ENCODE measurements at regions not wholly inside any gene's neighbourhood (a gene's known extent, or its start where the extent isn't known, plus 50 kb on each side); places are given as distances from the start of the nearest gene placed in this dataset.

DNA sequence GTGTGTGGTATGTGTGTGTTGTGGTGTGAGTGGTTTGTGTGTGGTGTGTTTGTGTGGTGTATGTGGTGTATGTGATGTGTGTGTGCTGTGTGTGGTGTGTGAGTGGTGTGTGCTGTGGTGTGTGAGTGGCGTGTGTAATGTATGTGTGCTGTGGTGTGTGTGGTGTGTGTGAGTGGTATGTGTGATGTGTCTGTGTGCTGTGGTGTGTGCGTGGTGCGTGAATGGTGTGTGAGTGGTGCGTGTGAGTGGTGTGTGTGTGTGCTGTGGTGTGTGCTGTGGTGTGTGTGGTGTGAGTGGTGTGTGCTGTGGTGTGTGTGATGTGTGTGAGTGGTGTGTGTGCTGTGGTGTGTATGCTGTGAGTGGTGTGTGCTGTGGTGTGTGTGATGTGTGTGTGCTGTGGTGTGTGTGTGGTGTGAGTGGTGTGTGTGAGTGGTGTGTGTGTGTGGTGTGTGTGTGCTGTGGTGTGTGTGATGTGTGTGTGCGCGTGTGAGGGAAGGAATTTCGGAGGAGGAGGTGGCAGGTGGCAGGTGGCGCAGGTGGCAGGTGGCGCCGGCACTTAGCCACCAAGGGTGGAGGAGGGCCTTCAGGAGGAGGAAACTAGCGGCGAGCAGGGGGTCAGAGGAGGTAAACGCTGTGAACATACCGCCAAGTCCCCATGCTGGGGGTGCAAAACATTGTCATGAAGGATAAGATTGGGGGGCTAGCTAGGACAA lies 191.8 kb downstream of the MELK start:
- no peak for DNase-seq (ENCODE audit: low read depth)

DNA sequence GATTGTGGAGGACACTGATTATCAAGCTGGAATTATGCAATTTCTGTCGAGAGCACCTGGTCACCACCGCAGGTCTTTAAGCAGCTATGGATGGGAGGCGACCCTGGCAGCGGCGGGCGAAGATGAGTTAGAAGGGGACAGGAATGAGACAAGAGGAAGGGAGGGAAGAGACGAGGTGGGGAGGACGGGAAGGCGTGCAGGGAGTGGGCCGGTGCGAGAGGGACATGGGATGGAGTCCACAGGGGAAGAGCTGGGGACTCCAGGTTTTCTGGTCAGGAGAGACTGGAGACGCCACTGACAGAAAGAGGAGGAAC lies 192.3 kb downstream of the MELK start:
- no peak for DNase-seq (ENCODE audit: low read depth)

DNA sequence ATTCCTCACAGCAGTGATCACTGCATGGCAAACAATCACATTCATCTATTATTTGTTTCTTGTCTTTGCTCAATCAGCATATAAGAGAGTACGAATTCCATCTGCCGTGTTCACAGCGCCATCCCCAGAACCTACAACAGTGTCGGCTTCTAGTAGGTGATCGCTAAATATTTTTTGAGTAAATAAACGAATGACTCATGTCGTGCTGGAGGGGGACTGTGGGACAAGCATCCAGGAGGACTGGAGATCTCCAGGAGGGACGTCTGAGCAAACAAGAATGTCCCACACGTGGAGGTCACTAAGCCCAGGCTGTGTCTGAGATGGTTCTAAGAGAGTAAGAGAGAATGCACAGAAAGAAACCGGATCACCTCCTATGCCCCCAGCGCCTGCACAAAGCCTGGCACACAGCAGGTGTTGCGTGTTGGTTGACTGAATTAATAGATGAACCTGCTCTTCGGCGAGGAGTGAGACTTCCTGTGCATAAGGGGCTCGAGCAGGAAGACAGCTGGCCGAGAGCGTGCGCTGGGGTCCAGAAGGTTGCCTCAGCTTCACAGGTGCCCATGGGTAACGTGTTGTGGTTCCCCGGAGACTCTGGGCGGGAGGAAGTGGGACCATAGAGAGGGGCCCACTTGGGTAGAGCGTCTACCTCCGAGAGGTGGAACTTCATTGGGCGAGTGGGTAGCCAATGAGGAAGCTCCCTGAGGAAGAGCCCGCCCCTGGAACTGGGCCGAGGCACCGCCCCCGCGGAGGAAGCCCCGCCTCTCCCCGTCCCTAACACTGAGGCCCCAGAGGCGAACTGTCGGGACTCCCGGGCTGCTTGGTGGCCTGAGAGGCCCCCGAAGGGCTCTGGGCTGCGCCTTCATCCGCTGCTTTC lies 193.0 kb downstream of the MELK start:
- peak; percentile 79 for DNase-seq (ENCODE audit: low read depth)

DNA sequence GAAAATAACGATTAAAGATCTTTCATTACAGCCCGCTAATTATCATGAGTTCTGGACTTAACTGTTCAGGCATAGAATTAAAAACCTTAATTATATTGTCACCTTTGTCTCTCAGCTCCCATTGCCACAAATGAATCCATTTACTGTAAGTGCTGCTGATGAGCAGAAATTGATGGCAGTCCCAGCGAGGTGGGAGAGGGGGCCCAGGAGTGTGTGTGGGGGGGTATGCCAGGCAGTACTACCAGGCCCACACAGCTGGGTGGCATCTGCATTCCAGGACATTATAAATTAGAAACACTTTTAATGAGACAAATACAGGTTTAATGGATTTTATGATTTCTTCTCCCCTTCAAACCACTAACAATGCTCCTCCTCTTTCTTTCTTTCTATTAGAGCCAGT lies 196.0 kb downstream of the MELK start:
- no peak for DNase-seq (ENCODE audit: low read depth)

DNA sequence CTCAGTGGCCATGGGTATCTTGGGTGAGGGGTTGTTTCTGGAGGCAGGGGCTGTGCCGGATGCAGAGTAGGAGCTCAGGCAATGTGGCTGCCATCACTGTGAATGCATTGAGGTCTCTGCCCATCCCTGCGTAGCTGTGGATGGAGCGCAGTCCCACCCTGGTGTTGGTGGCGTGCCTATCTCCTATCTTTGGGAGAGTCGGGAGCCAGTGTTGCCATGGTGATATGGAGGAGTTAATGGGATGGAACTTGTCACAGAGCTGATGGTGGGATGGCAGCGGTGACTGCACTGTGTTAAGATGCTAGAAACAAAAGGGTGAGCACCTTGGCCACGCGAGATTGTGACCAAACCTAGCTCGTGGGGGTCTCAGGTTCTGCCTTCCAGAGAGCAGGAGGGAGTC lies 197.3 kb downstream of the MELK start:
- no peak for DNase-seq (ENCODE audit: low read depth)

DNA sequence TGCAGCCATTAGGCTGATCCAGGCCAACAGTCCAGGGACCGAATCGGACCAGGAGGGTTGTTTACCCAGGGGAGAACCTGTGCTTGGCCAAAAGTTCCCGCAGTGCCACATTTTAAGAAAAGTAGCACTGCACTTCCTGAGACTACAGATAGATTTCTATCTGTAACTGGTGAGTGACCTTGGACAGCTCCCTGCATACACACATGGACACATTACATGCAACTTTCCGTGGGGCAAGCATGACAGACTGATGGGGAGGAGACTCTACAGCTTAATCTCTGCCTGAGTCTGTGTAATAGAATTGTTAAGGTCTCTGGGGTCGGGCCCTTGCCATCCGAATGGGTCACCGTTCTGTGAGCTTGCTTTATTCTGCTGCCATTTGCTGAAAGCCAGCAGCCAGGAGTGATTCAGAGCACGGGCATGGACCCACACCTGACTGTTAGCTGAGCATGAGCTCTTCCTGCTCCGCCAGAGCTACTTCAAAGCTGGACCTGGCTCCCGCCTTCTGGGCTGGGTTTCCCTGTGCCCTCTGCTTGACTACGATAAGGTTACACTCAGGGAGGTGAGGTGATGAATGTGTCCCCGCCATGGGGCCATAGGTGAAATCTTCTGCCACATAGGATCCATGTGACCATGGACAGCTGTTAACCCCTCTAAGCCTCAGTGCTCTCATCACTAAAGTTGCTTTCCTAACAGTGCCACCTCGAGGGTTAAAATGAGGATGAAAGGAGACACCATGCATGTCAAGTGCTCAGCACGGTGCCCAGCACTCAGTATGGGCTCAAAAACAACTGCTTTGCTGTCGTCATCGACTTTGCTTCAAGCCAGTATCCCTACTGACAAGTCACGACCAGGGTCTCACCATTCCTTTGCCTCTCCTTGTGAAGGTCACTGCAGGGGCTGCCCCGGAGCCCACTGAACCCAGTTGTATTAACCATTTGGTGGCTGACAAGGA lies 200.0 kb downstream of the MELK start:
- DNase-seq (ENCODE audit: low read depth) = no peak

DNA sequence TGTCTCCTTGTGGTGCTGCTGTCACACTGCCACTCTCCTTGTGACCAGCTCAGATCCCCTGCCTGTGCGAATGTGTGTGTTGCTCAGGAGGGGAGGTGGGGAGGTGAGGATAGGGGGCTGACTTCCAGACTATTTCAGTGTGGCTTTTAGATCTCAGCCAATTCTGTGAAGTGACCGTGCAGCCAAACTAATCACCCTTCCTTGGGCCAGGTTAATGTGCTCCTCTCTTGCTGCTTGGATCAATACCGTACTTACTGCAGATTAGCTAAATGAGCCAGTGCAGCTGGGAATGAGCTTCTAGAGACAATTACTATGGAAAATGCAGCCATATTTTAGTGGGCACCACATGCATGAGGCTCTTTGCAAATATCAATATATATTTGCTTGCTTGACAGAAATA lies 206.0 kb downstream of the MELK start:
- DNase-seq (ENCODE audit: low read depth) = no peak

DNA sequence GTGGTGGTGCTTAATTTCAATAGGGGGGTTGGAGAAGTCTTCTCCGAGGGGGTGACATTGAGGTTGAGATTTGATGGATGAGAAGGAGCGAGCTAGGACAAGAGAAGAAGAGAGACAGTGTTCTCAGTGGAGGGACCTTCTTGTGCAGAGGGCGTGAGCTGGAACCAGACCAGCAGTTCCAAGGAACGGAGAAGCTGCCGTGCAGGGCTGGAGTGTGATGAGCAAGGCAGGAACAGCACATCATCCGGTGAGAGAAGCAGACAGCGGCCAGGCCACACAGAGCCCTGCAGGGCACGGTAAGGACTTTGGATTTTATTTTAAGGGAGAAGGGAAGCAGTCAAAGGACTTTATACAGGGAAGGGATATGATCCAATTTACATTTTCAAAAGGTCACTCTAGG lies 206.9 kb downstream of the MELK start:
- no peak for DNase-seq (ENCODE audit: low read depth)

DNA sequence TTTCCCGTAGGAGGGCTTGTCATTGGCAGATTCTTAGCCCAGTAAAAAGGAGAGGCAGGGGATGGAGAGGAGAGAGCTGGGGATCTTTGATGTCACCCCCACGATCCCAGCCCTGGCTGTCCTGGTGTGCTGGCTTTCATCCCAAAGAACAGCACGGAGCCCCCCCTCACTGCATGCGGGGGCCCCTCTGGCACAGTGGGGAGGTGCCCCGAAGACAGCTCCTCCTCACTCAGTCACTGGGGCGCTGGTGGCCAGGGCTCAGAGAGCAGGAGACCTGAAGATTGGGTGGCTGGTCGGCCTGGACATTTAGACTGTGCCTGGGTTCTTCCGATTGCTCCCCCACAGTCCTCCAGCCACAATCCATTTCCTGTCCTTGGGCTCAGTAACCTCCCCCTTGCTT lies 207.5 kb downstream of the MELK start:
- DNase-seq (ENCODE audit: low read depth) = no peak

DNA sequence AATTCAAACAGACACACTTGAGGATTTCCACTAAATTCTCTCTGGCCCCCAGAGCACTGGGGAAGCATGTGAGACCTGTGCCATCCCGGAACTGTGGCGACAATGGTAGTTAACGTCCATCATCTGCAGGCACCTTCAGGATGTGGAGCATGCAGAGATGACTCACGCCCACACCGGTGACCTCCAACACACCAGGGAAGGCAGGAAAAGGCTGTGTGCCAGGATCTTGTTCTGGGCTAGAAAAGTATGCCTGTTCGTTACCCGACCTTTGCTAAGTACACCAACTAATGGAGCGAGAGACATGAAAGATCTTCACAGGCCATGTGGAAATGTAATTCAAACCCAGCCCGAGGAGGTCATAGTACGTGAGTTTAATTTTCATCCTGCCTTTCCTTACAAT lies 208.8 kb downstream of the MELK start:
- no peak for DNase-seq (ENCODE audit: low read depth)
